OCI-LY7 (cell line): ENCODE measurements at regions not wholly inside any gene's neighbourhood (a gene's known extent, or its start where the extent isn't known, plus 50 kb on each side); places are given as distances from the start of the nearest gene placed in this dataset.

Experiments used
- BruUV-seq: library from RNA; stranded (reverse); fragments of 400-500 nt; replicated peaks from 2 replicates; lab custom pipeline; 2021; lab: Mats Ljungman, UMichigan
- CTCF ChIA-PET: fragments of 300-600 bp; sonication (Branson Sonifier 250); formaldehyde crosslinking; loops from one replicate; lab custom pipeline; 2022; ENCODE audit warnings: antibody characterized with exemption; ENCODE audit not compliant: unreplicated experiment; lab: Charles Lee
- POLR2A ChIA-PET: fragments of 300-600 bp; sonication (Branson Sonifier 250); formaldehyde crosslinking; loops from one replicate; lab custom pipeline; 2022; ENCODE audit warnings: antibody characterized with exemption; lab: Charles Lee
- DNase-seq: peaks from one replicate; pipeline ENCODE4 v3.0.0-alpha.2; 2015; ENCODE audit warnings: low spot score
- H2AFZ ChIP-seq: fragments of 200-600 bp; sonication (generic), shearing (Covaris generic); 2 replicates; pipeline ENCODE4 v1.6.1; 2014; ENCODE audit warnings: mild to moderate bottlenecking, antibody characterized with exemption, low read length, moderate library complexity
- H3K27ac ChIP-seq: fragments of 200-600 bp; sonication (generic); 2 replicates; pipeline ENCODE4 v1.5.1; 2014; ENCODE audit warnings: mixed run types, low read depth, mild to moderate bottlenecking, moderate library complexity, low read length, inconsistent platforms; ENCODE audit not compliant: poor library complexity, severe bottlenecking
- H3K36me3 ChIP-seq: fragments of 200-600 bp; sonication (generic); 2 replicates; pipeline ENCODE4 v1.6.1; 2014; ENCODE audit warnings: mild to moderate bottlenecking, antibody characterized with exemption, low read length, moderate library complexity, mixed read lengths; ENCODE audit not compliant: insufficient read depth
- H3K4me1 ChIP-seq: fragments of 200-600 bp; sonication (generic); 2 replicates; pipeline ENCODE4 v1.5.1; 2014; ENCODE audit warnings: mild to moderate bottlenecking, low read length; ENCODE audit not compliant: insufficient read depth, poor library complexity, severe bottlenecking
- H3K4me2 ChIP-seq: fragments of 200-600 bp; sonication (generic); 2 replicates; pipeline ENCODE4 v1.6.1; 2014; ENCODE audit warnings: mild to moderate bottlenecking, low read length
- H3K4me3 ChIP-seq: fragments of 200-600 bp; sonication (generic); 2 replicates; pipeline ENCODE4 v1.5.1; 2014; ENCODE audit warnings: mild to moderate bottlenecking, low read depth, low read length; ENCODE audit not compliant: poor library complexity, severe bottlenecking
- H3K79me2 ChIP-seq: fragments of 200-600 bp; sonication (generic); 2 replicates; pipeline ENCODE4 v1.6.1; 2016; ENCODE audit warnings: low read depth, mild to moderate bottlenecking, low read length, moderate library complexity, mixed read lengths; ENCODE audit not compliant: insufficient read depth
- H3K9me2 ChIP-seq: fragments of 200-600 bp; sonication (generic); 2 replicates; pipeline ENCODE4 v1.6.1; 2016; ENCODE audit warnings: mild to moderate bottlenecking, low read length, mixed read lengths; ENCODE audit not compliant: insufficient read depth
- H3K9me3 ChIP-seq: fragments of 200-600 bp; sonication (generic); 2 replicates; pipeline ENCODE4 v1.6.1; 2014; ENCODE audit warnings: mild to moderate bottlenecking, mixed run types, low read length, mixed read lengths
- H4K20me1 ChIP-seq: fragments of 200-600 bp; sonication (generic); 2 replicates; pipeline ENCODE4 v1.6.1; 2014; ENCODE audit warnings: mild to moderate bottlenecking, antibody characterized with exemption, low read length, moderate library complexity, mixed read lengths; ENCODE audit not compliant: insufficient read depth
- EZH2phosphoT487 ChIP-seq: fragments of 200-600 bp; sonication (generic); IDR thresholded peaks from 2 replicates; pipeline ENCODE4 v1.6.1; 2018; ENCODE audit warnings: low read depth, borderline replicate concordance, mild to moderate bottlenecking, mixed run types, antibody characterized with exemption, low read length, moderate library complexity, mixed read lengths
- intact Hi-C: fragments of 100-400 bp; cut with micrococcal nuclease; formaldehyde crosslinking; loops from one replicate; pipeline ENCODE4 v1.10.0; 2022; ENCODE audit not compliant: unreplicated experiment
- TF ChIP-seq, protein P1 (sequence below): fragments of 200-600 bp; sonication (generic); conservative IDR thresholded peaks from 2 replicates; pipeline ENCODE4 v1.5.1; 2014; ENCODE audit warnings: mild to moderate bottlenecking, antibody characterized with exemption, low read length, moderate library complexity, mixed read lengths

DNA sequence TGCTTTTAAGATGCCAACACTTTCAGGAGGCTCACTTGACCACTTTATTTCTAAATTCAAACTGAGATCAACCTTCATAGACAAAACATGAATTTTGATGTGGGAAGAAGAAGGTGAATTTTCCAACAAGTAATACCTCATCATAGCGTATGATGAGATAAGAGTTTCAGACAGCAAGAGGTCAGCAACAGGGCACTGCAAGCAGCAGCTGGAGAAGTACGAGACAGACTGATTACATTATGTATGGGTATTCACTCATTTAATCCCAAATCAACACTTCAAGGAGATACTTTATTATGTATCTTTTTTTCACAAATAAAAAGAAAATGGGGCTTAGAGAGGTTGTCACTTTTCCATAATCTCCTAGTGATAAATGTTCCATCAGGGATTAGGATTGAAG lies 389.8 kb downstream of the TBC1D4 start:
- BruUV-seq: no TSS peak
- H2AFZ ChIP-seq: no peak overlapping the region
- H3K79me2 ChIP-seq: no peaks in the 10 kb centered on the region
- H3K27ac ChIP-seq: no peak overlapping the region
- H3K4me3 ChIP-seq: no peak overlapping the region
- H3K9me2 ChIP-seq: no peaks in the 10 kb centered on the region
- intact Hi-C loops: no loop called here
- no peaks in the 10 kb centered on the region for H3K4me1 ChIP-seq
- POLR2A ChIA-PET: no interaction called here
- no peaks in the 10 kb centered on the region for H3K9me3 ChIP-seq
- no peaks in the 10 kb centered on the region for H3K36me3 ChIP-seq
- no peak overlapping the region for H3K4me2 ChIP-seq
- DNase-seq: no peak
- no peaks in the 10 kb centered on the region for H4K20me1 ChIP-seq
- TF ChIP-seq, protein P1, sequence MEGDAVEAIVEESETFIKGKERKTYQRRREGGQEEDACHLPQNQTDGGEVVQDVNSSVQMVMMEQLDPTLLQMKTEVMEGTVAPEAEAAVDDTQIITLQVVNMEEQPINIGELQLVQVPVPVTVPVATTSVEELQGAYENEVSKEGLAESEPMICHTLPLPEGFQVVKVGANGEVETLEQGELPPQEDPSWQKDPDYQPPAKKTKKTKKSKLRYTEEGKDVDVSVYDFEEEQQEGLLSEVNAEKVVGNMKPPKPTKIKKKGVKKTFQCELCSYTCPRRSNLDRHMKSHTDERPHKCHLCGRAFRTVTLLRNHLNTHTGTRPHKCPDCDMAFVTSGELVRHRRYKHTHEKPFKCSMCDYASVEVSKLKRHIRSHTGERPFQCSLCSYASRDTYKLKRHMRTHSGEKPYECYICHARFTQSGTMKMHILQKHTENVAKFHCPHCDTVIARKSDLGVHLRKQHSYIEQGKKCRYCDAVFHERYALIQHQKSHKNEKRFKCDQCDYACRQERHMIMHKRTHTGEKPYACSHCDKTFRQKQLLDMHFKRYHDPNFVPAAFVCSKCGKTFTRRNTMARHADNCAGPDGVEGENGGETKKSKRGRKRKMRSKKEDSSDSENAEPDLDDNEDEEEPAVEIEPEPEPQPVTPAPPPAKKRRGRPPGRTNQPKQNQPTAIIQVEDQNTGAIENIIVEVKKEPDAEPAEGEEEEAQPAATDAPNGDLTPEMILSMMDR: no peak
- no peak for TF ChIP-seq EZH2phosphoT487
- CTCF ChIA-PET: no interaction called here

DNA sequence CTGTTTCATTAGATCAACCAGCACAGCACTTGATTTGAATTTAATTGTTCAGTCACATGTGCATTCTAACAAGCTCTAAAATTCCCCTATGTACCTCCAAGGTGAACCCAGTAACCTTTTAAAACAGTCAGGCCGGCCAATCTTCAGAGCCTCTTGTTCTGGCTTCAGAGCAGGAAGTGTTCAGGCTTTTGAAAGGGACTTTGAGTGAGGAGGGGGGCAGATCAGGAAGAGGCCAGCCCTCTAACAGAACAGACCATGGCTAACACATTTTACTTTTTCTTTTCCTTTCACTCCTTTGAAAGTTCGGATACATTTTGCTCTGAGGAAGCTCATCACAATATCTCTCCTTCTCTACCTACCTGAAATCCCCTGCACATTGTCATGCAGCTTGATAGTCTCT lies 390.3 kb downstream of the TBC1D4 start:
- BruUV-seq: no TSS peak
- Histone ChIP-seq H4K20me1 (no peaks in the 10 kb centered on the region), H3K9me3 (no peaks in the 10 kb centered on the region), H3K36me3 (no peaks in the 10 kb centered on the region), H3K4me1 (no peaks in the 10 kb centered on the region), H3K4me2 (no peak overlapping the region), H2AFZ (no peak overlapping the region), H3K4me3 (no peak overlapping the region), H3K79me2 (no peaks in the 10 kb centered on the region), H3K27ac (no peak overlapping the region), H3K9me2 (no peaks in the 10 kb centered on the region)
- DNase-seq: no peak
- ChIA-PET POLR2A (no interaction called here), CTCF (no interaction called here)
- intact Hi-C loops: no loop called here
- TF ChIP-seq, protein P1: no peak
- no peak for TF ChIP-seq EZH2phosphoT487

- Histone ChIP-seq H4K20me1 (no peaks in the 10 kb centered on the region), H3K4me1 (no peaks in the 10 kb centered on the region), H3K4me2 (no peak overlapping the region), H3K27ac (no peak overlapping the region), H3K4me3 (no peak overlapping the region), H2AFZ (no peak overlapping the region), H3K79me2 (no peaks in the 10 kb centered on the region), H3K36me3 (no peaks in the 10 kb centered on the region), H3K9me3 (no peaks in the 10 kb centered on the region), H3K9me2 (no peaks in the 10 kb centered on the region)
- intact Hi-C loops: no loop called here
- no peak for DNase-seq
- no peak for TF ChIP-seq EZH2phosphoT487
- TF ChIP-seq, protein P1: no peak
- ChIA-PET CTCF (no interaction called here), POLR2A (no interaction called here)
- BruUV-seq: no TSS peak
These were observed 390.9 kb downstream of the TBC1D4 start for GRCh38 chr13:75090872-75091615.
